K562 (cell line): ENCODE measurements at regions not wholly inside any gene's neighbourhood (a gene's known extent, or its start where the extent isn't known, plus 50 kb on each side); places are given as distances from the start of the nearest gene placed in this dataset.

ENCODE experiments used
- BHLHE40 ChIP-seq: IDR thresholded peaks from 2 replicates; pipeline ENCODE4 v1.6.1; 2011; ENCODE audit warnings: low read length, improper control_type of control experiment
- CTCF ChIP-seq, 3 experiments: IDR thresholded peaks in 2 of 3; conservative IDR thresholded peaks in 1 of 3; 2 replicates each; pipeline ENCODE4 v1.5.1; 2011 to 2012; ENCODE audit warnings: low read length in 3 of 3, mild to moderate bottlenecking in 3 of 3, control low read depth in 2 of 3, improper control_type of control experiment in 1 of 3, inconsistent platforms in 1 of 3, low read depth in 1 of 3, mixed read lengths in 1 of 3, moderate library complexity in 1 of 3; ENCODE audit not compliant: insufficient read depth in 2 of 3
- ZEB2 ChIP-seq: fragments of 450-650 bp; IDR thresholded peaks from 2 replicates; pipeline ENCODE4 v1.6.1; 2016

DNA sequence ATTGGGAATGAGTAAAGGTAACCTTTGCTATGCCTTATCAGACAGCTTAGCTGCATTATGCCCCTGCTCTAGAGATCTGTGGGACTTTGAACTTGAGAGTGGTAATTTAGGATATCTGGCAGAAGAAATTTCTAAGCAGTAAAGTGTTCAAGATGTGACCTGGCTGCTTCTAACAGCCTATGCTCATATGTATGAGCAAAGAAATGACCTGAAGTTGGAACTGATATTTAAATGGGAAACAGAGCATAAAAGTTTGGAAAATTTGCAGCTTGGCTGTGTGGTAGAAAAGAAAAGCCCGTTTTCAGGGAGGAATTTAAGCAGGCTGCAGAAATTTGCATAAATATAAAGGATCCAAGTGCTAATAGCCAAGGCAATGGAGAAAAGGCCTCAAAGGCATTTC is 90.4 kb downstream of the HHIPL2 start:
- no peak for TF ChIP-seq CTCF (IDR thresholded peaks at IDR 0.05 in 2 of 3, conservative IDR thresholded peaks at IDR 0.05 in 1 of 3; ENCODE audit: insufficient read depth in 2 of 3, low read depth in 1 of 3, low read length in 3 of 3)
- no peak for TF ChIP-seq BHLHE40
- TF ChIP-seq ZEB2 = no peak
